HG02840 (cell line): ENCODE measurements at regions not wholly inside any gene's neighbourhood (a gene's known extent, or its start where the extent isn't known, plus 50 kb on each side); places are given as distances from the start of the nearest gene placed in this dataset.
"Not testable (repeated sequence)": the region's sequence is repeated elsewhere in the genome, so short reads cannot be mapped to it uniquely, and the experiment has no call there.

Source experiments
- ATAC-seq: cut with Tn5 transposase; IDR thresholded peaks from one replicate; pipeline ENCODE4 v1.9.1; 2021; ENCODE audit warnings: mild to moderate bottlenecking, moderate library complexity, moderate number of reproducible peaks; ENCODE audit not compliant: unreplicated experiment, low FRiP score

DNA sequence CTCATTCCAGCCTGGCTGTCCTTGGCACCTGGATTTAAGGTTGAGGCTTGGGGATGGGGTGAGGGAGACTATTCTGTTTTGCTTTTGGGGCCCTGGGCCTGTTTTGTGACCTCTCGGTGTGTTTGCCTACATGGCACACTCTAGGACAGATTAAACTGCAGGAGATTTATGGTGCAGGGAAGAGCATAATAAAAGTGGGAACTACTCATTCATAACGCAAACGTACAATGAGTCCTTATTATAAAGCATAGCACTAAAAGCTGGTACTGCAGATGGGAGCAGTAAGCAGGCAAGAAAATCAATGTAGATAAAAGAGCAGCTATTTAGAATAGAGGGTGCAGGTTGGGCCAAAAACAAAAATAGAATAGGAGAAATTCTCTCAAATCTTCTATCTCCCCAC, 238.4 kb downstream of the ACTR3 start:
- no peak for ATAC-seq

DNA sequence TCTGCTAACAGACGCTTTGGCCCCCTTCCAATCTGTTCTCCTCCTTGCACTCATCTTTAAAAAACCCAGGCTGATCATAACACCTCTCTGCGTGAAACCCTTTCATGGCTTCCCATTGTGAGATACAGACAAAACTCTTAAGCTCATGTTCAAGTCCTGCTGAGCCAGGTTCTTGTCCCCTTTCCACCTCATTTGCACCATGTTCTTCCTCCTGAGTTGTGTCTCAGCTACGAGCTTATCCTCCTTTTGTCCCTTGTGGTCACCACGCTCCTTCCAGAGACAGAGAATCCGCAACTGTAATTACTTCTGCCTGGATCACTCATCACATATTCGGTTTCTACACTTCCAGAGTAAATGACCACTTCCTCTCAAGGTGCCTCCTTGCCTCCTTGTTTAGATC, 238.8 kb downstream of the ACTR3 start:
- ATAC-seq, result no peak

GRCh38 chr2:114132050-114132449, 242.2 kb downstream of the ACTR3 start:
- ATAC-seq, result not testable (repeated sequence)

DNA sequence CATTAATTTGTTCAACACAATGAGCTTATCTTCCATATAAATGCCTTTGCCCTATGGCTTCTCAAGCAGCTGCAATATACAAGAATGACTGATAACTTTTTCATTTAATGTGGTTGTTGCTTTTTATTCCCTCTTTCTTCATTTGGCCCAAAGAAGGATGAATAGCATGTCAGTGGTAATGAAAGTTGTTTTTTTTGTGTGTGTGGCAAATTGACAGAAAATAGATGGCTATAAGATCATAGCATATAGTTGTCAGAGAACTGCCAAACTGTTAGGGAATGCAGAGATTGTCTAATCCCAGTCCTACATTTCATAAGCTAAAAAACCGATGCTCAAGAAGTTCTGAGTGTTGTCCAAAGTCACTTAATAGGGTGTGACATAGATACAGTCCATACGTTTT, 244.3 kb downstream of the ACTR3 start:
- ATAC-seq, result no peak

GRCh38 chr2:114139542-114139941, 249.7 kb downstream of the ACTR3 start:
- ATAC-seq, result no peak

DNA sequence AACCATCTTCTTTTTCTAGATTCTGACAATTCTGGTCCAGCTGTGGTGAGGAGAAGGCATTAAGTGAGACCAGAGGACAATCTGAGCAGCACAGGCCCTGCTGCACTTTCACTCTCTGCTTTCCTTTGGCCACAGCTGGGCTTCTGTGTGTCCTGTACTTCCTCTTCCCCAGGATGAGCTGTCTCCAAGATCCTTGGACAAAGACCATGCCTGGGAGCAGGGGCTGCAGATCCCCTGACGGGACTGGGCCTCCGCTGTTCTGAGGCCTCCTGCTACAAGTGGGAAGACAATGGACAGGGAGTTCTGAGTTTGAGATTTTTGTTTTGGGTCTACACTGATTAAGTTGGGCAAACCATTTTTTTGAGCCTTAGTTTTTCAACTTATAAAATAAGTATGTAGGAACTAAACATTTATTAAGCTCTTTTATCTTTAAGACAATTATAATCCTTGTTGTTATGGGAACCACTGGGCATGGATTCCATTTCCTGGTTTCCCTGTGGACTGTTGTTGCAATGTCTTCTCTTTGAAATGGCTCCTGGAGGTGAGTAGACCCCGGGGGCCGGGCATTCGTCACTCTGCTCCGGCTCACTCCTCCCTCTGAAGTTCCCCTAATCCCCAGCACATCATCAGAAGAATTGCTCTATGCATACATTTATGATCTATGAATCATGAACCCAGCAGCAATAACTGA, 266.6 kb downstream of the ACTR3 start:
- no peak for ATAC-seq

DNA sequence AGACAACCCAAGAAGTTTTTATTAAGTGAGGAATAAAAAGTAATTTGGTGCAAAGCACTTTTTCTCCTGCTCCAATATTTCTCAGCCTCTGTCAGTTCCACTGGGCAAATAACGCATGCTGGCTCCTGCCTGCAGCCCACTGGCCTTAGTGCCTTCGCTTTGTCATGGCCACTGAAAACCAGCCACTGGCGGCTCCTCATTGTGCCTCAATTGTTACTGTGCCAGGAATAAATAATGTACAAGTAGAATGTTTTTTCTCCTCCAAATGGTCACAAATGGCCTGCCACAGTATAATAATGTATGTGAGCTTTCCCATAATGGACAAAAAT, 267.1 kb downstream of the ACTR3 start:
- no peak for ATAC-seq

DNA sequence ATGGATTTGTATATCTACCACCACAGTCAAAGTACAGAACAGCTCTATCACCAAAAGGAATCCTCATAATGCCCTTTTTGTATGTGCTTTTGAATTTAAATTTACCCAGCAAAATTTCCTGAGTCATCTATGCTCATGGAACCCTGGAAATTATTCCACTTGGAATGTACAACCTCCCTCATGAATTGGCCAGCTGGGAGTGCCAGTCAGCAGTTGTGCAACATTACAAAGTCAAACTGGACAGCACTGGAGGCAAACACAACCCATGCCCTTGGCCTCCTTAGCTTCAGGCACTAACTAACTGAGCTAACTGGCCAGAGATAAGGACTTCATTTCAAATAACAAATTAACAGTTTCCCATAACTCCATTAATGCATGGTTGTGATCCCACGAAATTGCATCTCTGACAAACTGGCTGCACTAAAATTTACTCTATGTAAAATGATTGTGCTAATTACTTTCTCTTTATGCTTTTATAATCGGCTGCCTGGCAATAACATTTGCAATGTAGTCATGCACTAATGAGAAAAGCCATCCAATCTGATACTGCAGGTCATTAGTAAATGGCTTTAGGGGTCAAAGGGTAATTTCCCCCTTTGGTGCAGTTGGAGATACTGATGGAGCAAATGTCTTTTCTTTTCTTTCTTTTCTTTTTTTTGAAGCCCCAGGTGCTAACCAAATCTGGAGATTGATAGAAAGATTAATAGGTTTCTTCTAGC, 270.5 kb downstream of the ACTR3 start:
- no peak for ATAC-seq

- ATAC-seq, result no peak
Measured at GRCh38 chr2:114161371-114161770, 271.5 kb downstream of the ACTR3 start.

- no peak for ATAC-seq
Measured at GRCh38 chr2:114167799-114168198, 274.6 kb upstream of the DPP10 start.

DNA sequence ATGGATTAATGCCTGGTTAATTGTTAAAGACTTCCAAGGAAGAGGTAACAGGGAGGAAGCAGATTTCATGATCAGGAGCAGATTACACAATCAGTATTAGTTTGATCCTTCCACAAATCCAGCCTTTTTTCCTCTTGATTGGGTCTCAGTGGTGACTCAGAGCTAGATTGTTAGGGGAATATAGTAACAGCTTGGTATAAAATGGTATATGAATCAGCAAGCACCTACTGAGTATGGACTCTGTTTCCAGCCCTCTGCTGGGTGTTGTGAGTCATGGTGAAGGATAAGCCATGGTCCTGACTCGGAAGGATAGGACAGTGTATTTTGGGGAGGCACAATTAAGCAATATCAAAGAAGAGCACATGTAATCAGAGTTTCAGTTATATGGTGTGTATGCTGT, 272.4 kb upstream of the DPP10 start:
- no peak for ATAC-seq

DNA sequence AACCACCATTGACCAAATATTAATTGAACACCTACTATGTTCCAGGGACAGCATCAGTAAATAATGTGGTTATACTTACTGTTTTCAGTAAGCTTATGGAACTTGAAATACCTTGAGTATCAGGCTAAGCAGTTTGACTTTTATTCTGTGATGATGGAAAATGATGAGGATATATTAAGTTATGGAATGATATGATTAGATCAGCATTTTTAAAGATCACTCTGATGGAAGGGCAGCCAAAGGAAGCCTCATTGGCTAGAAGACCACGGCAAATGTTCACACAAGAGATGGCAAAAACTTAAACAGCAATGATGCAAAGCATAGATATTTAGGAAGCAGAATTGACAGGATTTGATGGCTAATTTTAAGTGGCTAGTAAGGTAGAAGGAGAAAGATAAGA, 266.9 kb upstream of the DPP10 start:
- ATAC-seq, result no peak

DNA sequence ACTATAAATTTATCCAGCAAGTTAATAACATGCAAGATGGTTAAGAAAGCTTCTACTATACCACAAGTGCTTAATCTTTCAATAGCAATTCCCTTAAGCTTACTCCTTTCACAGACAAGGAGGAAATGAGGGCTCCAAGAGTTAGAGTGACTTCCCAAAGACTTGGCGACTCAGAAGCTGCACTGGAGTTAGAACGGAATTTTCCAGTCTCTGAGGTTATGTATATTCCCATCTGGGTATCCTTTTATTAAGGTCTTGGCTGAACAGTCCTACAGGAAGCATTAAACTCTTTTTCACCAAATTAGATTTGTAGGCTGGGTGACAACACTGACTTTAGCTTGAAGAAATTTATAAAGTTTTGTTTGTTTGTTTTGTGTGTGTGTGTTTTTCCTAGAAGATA, 256.9 kb upstream of the DPP10 start:
- ATAC-seq, result no peak

DNA sequence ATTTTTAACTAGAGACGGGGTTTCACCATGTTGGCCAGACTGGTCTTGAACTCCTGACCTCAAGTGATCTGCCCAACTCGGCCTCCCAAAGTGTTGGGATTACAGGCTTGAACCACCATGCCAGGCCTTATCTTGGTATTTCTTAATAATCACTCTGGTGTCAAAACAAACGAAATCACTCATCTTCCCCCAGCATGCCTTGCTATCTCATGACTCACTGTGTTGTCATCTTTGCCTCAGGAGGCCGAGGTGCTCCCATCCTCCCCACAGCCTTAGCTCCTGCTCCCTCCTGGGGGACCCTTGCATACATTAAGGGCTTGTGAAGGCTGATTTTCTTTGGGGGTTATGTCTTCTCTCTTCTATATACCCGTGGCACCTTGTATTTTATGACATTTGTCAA, 250.1 kb upstream of the DPP10 start:
- ATAC-seq, result no peak

GRCh38 chr2:114201781-114202180, 240.7 kb upstream of the DPP10 start:
- ATAC-seq, result no peak

DNA sequence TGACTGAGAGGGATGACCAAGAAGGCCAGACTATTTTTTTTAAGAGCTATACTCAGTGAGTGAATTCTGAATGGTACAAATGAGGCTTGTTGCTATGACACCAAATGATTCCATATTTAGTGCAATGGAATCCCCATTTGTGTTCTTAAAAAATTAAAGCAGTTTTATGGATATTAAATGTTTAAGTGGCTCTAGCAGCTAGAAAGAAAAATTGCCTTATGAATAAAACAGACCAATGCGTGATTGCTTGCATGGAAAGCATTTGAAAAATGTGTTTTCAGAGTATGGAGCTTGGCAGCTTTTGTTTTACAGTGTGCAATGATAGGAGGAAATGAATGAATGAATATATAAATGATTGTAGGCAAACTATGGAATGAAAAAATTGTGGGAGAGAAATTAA, 238.8 kb upstream of the DPP10 start:
- no peak for ATAC-seq

GRCh38 chr2:114213808-114214207, 228.6 kb upstream of the DPP10 start:
- no peak for ATAC-seq

DNA sequence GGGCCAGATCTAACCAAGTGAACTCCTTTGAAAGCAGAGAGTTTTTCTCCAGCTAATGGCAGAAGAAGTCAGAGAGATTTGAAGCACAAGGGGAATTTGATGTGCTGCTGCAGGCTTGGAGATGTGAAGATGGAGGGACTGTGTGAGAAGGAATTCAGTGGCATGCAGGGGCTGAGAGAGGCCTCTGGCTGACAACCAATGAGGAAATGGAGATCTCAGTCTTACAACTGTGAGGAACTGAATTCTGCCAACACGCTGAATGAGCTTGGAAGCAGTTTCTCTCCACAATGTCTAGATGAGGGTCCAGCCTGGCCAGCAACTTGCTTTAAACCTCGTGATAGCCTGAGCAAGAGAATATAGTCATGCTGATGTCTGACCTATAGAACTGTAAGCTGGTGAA, 224.1 kb upstream of the DPP10 start:
- no peak for ATAC-seq

DNA sequence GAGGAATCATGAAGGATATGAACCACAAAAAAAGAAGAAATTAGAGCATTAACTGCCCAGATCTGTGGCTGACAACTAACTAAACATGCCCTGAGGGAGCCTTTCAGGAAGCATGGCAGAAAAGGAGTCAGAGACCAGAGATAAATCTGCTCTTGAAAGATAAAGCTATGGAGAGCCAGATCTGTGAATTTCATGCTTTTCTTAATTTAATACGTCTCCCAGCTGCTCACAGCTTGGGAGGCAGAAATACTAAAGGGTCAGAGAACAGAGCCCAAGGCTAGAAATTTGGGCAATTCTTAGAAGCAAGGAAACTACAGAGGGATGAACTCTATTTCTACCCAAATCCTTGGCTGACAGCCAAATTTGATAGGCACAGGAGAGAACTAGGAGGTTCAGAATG, 223.0 kb upstream of the DPP10 start:
- ATAC-seq, result no peak

DNA sequence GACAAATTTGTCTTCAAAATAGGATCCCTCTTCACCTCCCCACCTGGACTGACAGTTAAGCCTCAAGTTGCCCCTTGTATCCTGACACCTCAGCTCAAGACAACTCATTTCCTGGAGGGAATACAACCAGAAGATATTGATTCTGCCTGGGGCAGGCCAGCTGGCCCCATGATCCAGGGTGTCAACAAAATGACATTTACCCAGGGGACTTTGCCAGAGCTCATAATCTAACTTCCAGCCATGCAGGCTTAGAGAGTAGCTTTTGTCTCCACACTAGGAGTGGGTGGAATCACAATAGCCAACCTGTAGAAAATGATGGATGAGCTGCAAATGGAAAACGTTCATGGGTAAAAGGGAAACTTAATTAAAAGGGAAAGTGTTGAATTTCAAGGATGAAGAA, 220.1 kb upstream of the DPP10 start:
- ATAC-seq, result no peak

DNA sequence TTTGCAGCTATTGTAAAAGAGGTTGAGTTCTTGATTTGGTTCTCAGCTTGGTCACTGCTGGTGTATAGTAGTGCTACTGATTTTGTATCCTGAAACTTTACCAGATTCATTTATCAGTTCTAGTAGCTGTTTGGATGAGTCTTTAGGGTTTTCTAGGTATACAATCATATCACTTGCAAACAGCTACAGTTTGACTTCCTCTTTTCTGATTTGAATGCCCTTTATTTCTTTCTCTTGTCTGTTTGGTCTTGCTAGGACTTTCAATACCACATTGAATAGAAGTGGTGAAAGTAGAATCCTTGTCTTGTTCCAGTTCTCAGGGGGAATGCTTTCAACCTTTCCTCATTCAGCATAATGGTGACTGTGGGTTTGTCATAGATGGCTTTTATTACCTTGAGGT, 210.5 kb upstream of the DPP10 start:
- ATAC-seq, result no peak

DNA sequence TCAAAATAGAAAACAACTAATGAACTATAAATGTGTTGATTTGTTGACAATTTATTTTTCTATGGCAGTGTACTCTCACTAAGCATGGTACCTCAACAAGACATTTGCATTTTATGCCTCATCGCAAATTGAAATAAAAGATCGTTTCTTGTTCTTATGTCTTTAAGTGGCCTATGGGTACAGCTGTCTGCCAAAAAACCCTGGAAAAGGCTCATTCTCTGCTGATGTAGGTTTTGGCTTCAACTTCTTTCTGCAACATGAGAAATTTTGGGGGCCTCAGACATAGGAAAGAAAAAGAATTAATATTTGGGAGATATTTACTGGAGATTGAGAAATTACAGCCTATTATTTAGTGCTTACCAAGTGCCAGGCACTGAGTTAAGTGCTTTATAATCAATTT, 205.1 kb upstream of the DPP10 start:
- ATAC-seq, result no peak
